A549 (cell line): ENCODE measurements at regions not wholly inside any gene's neighbourhood (a gene's known extent, or its start where the extent isn't known, plus 50 kb on each side); places are given as distances from the start of the nearest gene placed in this dataset.

ENCODE experiments used
- MAFK ChIP-seq: fragments of 450-650 bp; IDR thresholded peaks from 2 replicates; pipeline ENCODE4 v1.6.1; 2014; ENCODE audit not compliant: partially characterized antibody
- PHF8 ChIP-seq: fragments of 200-600 bp; sonication (generic); IDR thresholded peaks from 2 replicates; pipeline ENCODE4 v1.6.1; 2016; ENCODE audit warnings: low read depth, mild to moderate bottlenecking, antibody characterized with exemption, moderate library complexity, borderline replicate concordance
- POLR2A ChIP-seq: IDR thresholded peaks from 2 replicates; pipeline ENCODE4 v1.6.1; 2012; ENCODE audit warnings: mild to moderate bottlenecking, low read length
- POLR2AphosphoS2 ChIP-seq: conservative IDR thresholded peaks from 2 replicates; pipeline ENCODE4 v1.6.1; 2012; ENCODE audit warnings: low read length, improper control_type of control experiment, inconsistent platforms
- ZSCAN20 ChIP-seq: fragments of 250-450 bp; sonication (Bioruptor Pico); IDR thresholded peaks from 2 replicates; pipeline ENCODE4 v1.8.0; 2022; ENCODE audit warnings: mild to moderate bottlenecking, moderate library complexity

DNA sequence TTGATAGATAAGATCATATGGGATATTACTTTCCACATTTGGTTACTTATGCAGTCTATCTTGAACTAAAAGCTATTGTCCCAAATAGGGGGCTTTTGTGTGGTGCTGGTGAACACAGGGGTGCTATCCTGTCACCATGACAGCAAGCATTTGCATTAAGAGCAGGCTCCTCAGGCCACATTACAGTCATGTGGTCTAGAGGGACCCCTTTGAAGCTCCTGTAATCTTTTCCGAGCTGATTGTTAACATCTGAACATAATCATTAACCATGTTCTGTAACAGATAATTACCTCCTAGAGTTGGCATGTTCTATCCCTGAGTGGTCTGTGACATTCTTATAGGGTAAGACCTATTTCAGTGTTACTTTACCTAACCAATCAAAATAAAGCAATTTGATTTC, 178.8 kb downstream of the KTN1 start:
- no peak for TF ChIP-seq PHF8
- TF ChIP-seq MAFK = no peak
- TF ChIP-seq POLR2A = no peak
- no peak for TF ChIP-seq ZSCAN20 (CRISPR knock-in tag)
- TF ChIP-seq POLR2AphosphoS2 = no peak
